ENCODE measurements at regions not wholly inside any gene's neighbourhood (a gene's known extent, or its start where the extent isn't known, plus 50 kb on each side); places are given as distances from the start of the nearest gene placed in this dataset.

DNA sequence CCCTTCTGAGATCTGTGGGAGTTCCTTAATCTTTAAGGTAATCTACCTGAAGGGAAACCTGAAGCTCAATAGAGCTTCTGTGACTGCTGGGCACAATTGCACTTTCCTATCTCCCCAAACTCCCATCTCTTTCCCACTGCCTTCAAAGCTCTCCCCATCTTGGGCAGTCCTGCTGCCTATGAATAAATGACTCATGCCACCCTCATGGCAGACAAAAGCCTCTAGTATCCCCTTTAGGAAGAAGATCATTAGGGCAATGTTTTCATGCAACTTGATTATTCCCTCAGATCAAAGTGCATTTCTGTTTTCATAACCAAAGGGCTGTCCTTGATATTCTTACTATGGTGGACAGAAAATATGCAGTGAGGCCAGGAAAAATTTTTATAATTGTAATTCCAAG lies 704.9 kb upstream of the LRRN3 start:
- no peaks in the 10 kb centered on the region for H3K9me2 ChIP-seq (replicated peaks; ENCODE audit: control insufficient read depth, low read length)
- no peaks in the 10 kb centered on the region for H4K20me1 ChIP-seq (ENCODE audit: control insufficient read depth, insufficient read depth, low read depth, low read length)
- no peaks in the 10 kb centered on the region for H3K4me1 ChIP-seq (ENCODE audit: control insufficient read depth, low read length)
- H3K27ac ChIP-seq (ENCODE audit: low read depth, low read length), result no peak overlapping the region
- no peak overlapping the region for H3K4me2 ChIP-seq (ENCODE audit: low read length)
- no peaks in the 10 kb centered on the region for H3K27me3 ChIP-seq (ENCODE audit: control insufficient read depth, low read length)
- no peaks in the 10 kb centered on the region for H3F3A ChIP-seq (ENCODE audit: control insufficient read depth, insufficient read depth)
- TF ChIP-seq, protein P1, sequence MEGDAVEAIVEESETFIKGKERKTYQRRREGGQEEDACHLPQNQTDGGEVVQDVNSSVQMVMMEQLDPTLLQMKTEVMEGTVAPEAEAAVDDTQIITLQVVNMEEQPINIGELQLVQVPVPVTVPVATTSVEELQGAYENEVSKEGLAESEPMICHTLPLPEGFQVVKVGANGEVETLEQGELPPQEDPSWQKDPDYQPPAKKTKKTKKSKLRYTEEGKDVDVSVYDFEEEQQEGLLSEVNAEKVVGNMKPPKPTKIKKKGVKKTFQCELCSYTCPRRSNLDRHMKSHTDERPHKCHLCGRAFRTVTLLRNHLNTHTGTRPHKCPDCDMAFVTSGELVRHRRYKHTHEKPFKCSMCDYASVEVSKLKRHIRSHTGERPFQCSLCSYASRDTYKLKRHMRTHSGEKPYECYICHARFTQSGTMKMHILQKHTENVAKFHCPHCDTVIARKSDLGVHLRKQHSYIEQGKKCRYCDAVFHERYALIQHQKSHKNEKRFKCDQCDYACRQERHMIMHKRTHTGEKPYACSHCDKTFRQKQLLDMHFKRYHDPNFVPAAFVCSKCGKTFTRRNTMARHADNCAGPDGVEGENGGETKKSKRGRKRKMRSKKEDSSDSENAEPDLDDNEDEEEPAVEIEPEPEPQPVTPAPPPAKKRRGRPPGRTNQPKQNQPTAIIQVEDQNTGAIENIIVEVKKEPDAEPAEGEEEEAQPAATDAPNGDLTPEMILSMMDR (IDR thresholded peaks at IDR 0.05; ENCODE audit: low read depth, low read length, poor library complexity, severe bottlenecking), result no peak
- TF ChIP-seq EZH2phosphoT487 (IDR thresholded peaks at IDR 0.05; ENCODE audit: borderline replicate concordance, low read length), result no peak
- no peak overlapping the region for H3K4me3 ChIP-seq (ENCODE audit: low read length)
- H3K9me3 ChIP-seq (ENCODE audit: control insufficient read depth, insufficient read depth, low read length), result no peaks in the 10 kb centered on the region
- H3K79me2 ChIP-seq (ENCODE audit: control insufficient read depth, low read length), result no peaks in the 10 kb centered on the region
- H3K36me3 ChIP-seq (ENCODE audit: control insufficient read depth, low read length), result no peaks in the 10 kb centered on the region

DNA sequence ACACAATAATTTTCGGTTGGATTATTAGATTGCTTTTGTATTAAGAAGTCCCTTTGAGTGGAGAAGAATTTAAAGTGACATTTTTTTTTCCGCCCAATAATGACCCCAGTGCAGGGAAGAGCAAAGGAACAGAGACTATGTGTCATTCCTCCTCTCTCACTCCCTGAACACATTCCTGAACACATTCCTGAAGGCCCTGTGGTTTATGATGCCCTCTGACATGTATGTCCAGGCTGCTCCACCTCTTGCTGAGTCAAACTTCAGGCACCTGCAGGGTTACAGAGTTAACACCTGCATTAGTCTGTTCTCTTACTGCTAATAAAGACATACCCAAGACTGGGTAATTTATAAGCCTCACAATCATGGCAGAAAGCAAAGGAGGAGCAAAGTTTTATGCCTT lies 704.0 kb upstream of the LRRN3 start:
- Histone ChIP-seq H3K27ac (ENCODE audit: low read depth, low read length) (no peak overlapping the region), H3K79me2 (ENCODE audit: control insufficient read depth, low read length) (no peaks in the 10 kb centered on the region), H3K4me1 (ENCODE audit: control insufficient read depth, low read length) (no peaks in the 10 kb centered on the region), H3K9me2 (replicated peaks; ENCODE audit: control insufficient read depth, low read length) (no peaks in the 10 kb centered on the region), H3K4me2 (ENCODE audit: low read length) (no peak overlapping the region), H3K4me3 (ENCODE audit: low read length) (no peak overlapping the region), H3K9me3 (ENCODE audit: control insufficient read depth, insufficient read depth, low read length) (no peaks in the 10 kb centered on the region), H3F3A (ENCODE audit: control insufficient read depth, insufficient read depth) (no peaks in the 10 kb centered on the region), H3K27me3 (ENCODE audit: control insufficient read depth, low read length) (no peaks in the 10 kb centered on the region), H4K20me1 (ENCODE audit: control insufficient read depth, insufficient read depth, low read depth, low read length) (no peaks in the 10 kb centered on the region), H3K36me3 (ENCODE audit: control insufficient read depth, low read length) (no peaks in the 10 kb centered on the region)
- TF ChIP-seq EZH2phosphoT487 (IDR thresholded peaks at IDR 0.05; ENCODE audit: borderline replicate concordance, low read length), result no peak
- TF ChIP-seq, protein P1 (IDR thresholded peaks at IDR 0.05; ENCODE audit: low read depth, low read length, poor library complexity, severe bottlenecking), result no peak

DNA sequence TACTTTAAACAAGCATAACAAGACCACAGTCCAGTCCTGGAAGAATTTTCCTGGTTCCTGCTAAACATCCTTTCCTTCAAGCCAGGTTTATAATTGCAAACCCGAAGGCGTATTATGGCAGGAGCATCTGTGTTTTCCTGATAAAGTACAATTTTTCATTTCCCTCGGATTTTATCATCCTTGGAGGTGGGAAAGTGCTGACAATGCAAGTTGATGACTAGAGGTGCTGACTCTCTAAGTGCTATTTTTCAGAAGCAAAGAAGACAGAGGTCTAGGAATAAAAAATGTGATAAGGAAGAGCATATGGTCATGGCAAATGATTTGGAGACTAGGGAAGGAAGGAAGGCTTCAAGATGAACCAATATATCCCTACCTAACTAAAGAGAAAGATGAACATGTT lies 703.2 kb upstream of the LRRN3 start:
- no peaks in the 10 kb centered on the region for H3K79me2 ChIP-seq (ENCODE audit: control insufficient read depth, low read length)
- no peaks in the 10 kb centered on the region for H3K36me3 ChIP-seq (ENCODE audit: control insufficient read depth, low read length)
- no peak overlapping the region for H3K4me3 ChIP-seq (ENCODE audit: low read length)
- no peak overlapping the region for H3K4me2 ChIP-seq (ENCODE audit: low read length)
- H3F3A ChIP-seq (ENCODE audit: control insufficient read depth, insufficient read depth), result no peaks in the 10 kb centered on the region
- TF ChIP-seq, protein P1 (IDR thresholded peaks at IDR 0.05; ENCODE audit: low read depth, low read length, poor library complexity, severe bottlenecking), result no peak
- TF ChIP-seq EZH2phosphoT487 (IDR thresholded peaks at IDR 0.05; ENCODE audit: borderline replicate concordance, low read length), result no peak
- H3K27me3 ChIP-seq (ENCODE audit: control insufficient read depth, low read length), result no peaks in the 10 kb centered on the region
- H3K9me3 ChIP-seq (ENCODE audit: control insufficient read depth, insufficient read depth, low read length), result no peaks in the 10 kb centered on the region
- no peaks in the 10 kb centered on the region for H4K20me1 ChIP-seq (ENCODE audit: control insufficient read depth, insufficient read depth, low read depth, low read length)
- no peaks in the 10 kb centered on the region for H3K4me1 ChIP-seq (ENCODE audit: control insufficient read depth, low read length)
- no peak overlapping the region for H3K27ac ChIP-seq (ENCODE audit: low read depth, low read length)
- no peaks in the 10 kb centered on the region for H3K9me2 ChIP-seq (replicated peaks; ENCODE audit: control insufficient read depth, low read length)

DNA sequence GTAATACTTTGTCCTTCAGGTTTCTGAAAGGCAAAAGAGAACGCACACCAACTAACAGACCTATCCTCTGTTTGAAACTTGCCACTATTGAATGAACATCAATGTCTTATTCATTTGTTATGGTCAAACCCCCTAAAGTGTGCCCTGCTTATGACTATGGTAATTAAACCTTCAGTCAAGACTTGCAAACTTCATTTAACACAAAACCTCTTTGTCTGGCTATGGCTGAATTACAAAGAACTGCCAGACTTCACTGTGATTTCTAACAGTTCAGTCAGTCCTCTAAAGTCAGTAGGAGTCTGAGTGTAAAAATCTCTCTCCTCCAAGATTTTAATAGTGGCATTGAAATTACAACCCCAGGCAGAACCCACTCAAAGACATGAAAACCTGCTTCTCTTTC lies 702.5 kb upstream of the LRRN3 start:
- no peaks in the 10 kb centered on the region for H3K36me3 ChIP-seq (ENCODE audit: control insufficient read depth, low read length)
- no peaks in the 10 kb centered on the region for H3K4me1 ChIP-seq (ENCODE audit: control insufficient read depth, low read length)
- H3K9me2 ChIP-seq (replicated peaks; ENCODE audit: control insufficient read depth, low read length), result no peaks in the 10 kb centered on the region
- H3K4me2 ChIP-seq (ENCODE audit: low read length), result no peak overlapping the region
- no peak overlapping the region for H3K4me3 ChIP-seq (ENCODE audit: low read length)
- no peaks in the 10 kb centered on the region for H4K20me1 ChIP-seq (ENCODE audit: control insufficient read depth, insufficient read depth, low read depth, low read length)
- no peak overlapping the region for H3K27ac ChIP-seq (ENCODE audit: low read depth, low read length)
- TF ChIP-seq, protein P1 (IDR thresholded peaks at IDR 0.05; ENCODE audit: low read depth, low read length, poor library complexity, severe bottlenecking), result no peak
- no peak for TF ChIP-seq EZH2phosphoT487 (IDR thresholded peaks at IDR 0.05; ENCODE audit: borderline replicate concordance, low read length)
- H3K9me3 ChIP-seq (ENCODE audit: control insufficient read depth, insufficient read depth, low read length), result no peaks in the 10 kb centered on the region
- no peaks in the 10 kb centered on the region for H3K27me3 ChIP-seq (ENCODE audit: control insufficient read depth, low read length)
- no peaks in the 10 kb centered on the region for H3F3A ChIP-seq (ENCODE audit: control insufficient read depth, insufficient read depth)
- no peaks in the 10 kb centered on the region for H3K79me2 ChIP-seq (ENCODE audit: control insufficient read depth, low read length)
